Liver (tissue), 8 donors: ENCODE measurements at regions not wholly inside any gene's neighbourhood (a gene's known extent, or its start where the extent isn't known, plus 50 kb on each side); places are given as distances from the start of the nearest gene placed in this dataset.

Experiments used
- DNase-seq: peaks from one replicate; pipeline ENCODE4 v3.0.0-alpha.2; 2017; ENCODE audit warnings: low spot score
- H3K27ac ChIP-seq, 2 donors: one replicate each; pipeline ENCODE4 v1.7.0; 2013; ENCODE audit warnings: inconsistent platforms in 2 of 2, low read length in 2 of 2, control low read depth in 1 of 2, low read depth in 1 of 2, mild to moderate bottlenecking in 1 of 2
- H3K27me3 ChIP-seq, 4 donors: one replicate each; pipeline versions ENCODE4 v1.6.1 to v1.7.0; 2013; ENCODE audit warnings: low read length in 3 of 4, inconsistent platforms in 1 of 4, mild to moderate bottlenecking in 1 of 4, moderate library complexity in 1 of 4; ENCODE audit not compliant: control insufficient read depth in 4 of 4, insufficient read depth in 4 of 4
- H3K36me3 ChIP-seq, 4 donors: one replicate each; pipeline versions ENCODE4 v1.6.1 to v1.7.0; 2013; ENCODE audit warnings: low read length in 3 of 4, mild to moderate bottlenecking in 3 of 4, low read depth in 1 of 4, moderate library complexity in 1 of 4; ENCODE audit not compliant: control insufficient read depth in 4 of 4, insufficient read depth in 3 of 4
- H3K4me1 ChIP-seq, 4 donors: one replicate each; pipeline versions ENCODE4 v1.6.1 to v1.7.0; 2013; ENCODE audit warnings: low read length in 3 of 4, mild to moderate bottlenecking in 3 of 4, moderate library complexity in 1 of 4; ENCODE audit not compliant: control insufficient read depth in 4 of 4, insufficient read depth in 4 of 4
- H3K4me3 ChIP-seq, 3 donors: one replicate each; pipeline versions ENCODE4 v1.6.1 to v1.7.0; 2013; ENCODE audit warnings: low read length in 3 of 3, control low read depth in 1 of 3, low read depth in 1 of 3, mild to moderate bottlenecking in 1 of 3
- H3K9ac ChIP-seq, 2 donors: one replicate each; pipeline ENCODE4 v1.7.0; 2013; ENCODE audit warnings: low read length in 2 of 2, mild to moderate bottlenecking in 2 of 2, moderate library complexity in 2 of 2, control low read depth in 1 of 2, low read depth in 1 of 2
- H3K9me3 ChIP-seq, 4 donors: one replicate each; pipeline versions ENCODE4 v1.6.1 to v1.7.0; 2013; ENCODE audit warnings: low read length in 3 of 4; ENCODE audit not compliant: control insufficient read depth in 4 of 4
- CTCF ChIP-seq: fragments of 150-350 bp; IDR thresholded peaks from 2 replicates; pipeline ENCODE4 v1.5.1; 2017; ENCODE audit warnings: improper control_type of control experiment, low read depth, low read length; ENCODE audit not compliant: missing input control
- EGR1 ChIP-seq, 2 donors: IDR thresholded peaks; 2 replicates each; pipeline ENCODE4 v1.6.1; 2016 to 2018; ENCODE audit warnings: antibody characterized with exemption in 2 of 2, low read depth in 2 of 2
- FOXA2 ChIP-seq: IDR thresholded peaks from 2 replicates; pipeline ENCODE4 v1.6.1; 2016; ENCODE audit warnings: antibody characterized with exemption
- GABPA ChIP-seq, 2 donors: IDR thresholded peaks in 1 of 2; conservative IDR thresholded peaks in 1 of 2; 2 replicates each; pipeline ENCODE4 v1.6.1; 2016; ENCODE audit warnings: antibody characterized with exemption in 2 of 2, mild to moderate bottlenecking in 1 of 2, moderate library complexity in 1 of 2
- HNF4A ChIP-seq, 2 donors: conservative IDR thresholded peaks; 2 replicates each; pipeline ENCODE4 v1.6.1; 2016; ENCODE audit warnings: antibody characterized with exemption in 2 of 2, mild to moderate bottlenecking in 2 of 2
- HNF4G ChIP-seq: IDR thresholded peaks from 2 replicates; pipeline ENCODE4 v1.6.1; 2016; ENCODE audit warnings: antibody characterized with exemption
- JUND ChIP-seq, 2 donors: IDR thresholded peaks; 2 replicates each; pipeline ENCODE4 v1.6.1; 2016; ENCODE audit warnings: antibody characterized with exemption in 2 of 2
- MAX ChIP-seq: IDR thresholded peaks from 2 replicates; pipeline ENCODE4 v1.6.1; 2016; ENCODE audit warnings: antibody characterized with exemption
- RAD21 ChIP-seq, 2 donors: IDR thresholded peaks; 2 replicates each; pipeline ENCODE4 v1.6.1; 2016; ENCODE audit warnings: antibody characterized with exemption in 2 of 2, mild to moderate bottlenecking in 2 of 2
- REST ChIP-seq: IDR thresholded peaks from 2 replicates; pipeline ENCODE4 v1.6.1; 2016; ENCODE audit warnings: antibody characterized with exemption, mild to moderate bottlenecking
- RXRA ChIP-seq, 2 donors: IDR thresholded peaks; 2 replicates each; pipeline ENCODE4 v1.6.1; 2017 to 2018; ENCODE audit warnings: antibody characterized with exemption in 2 of 2, mild to moderate bottlenecking in 1 of 2
- SP1 ChIP-seq: IDR thresholded peaks from 2 replicates; pipeline ENCODE4 v1.6.1; 2018; ENCODE audit warnings: antibody characterized with exemption, mild to moderate bottlenecking
- TAF1 ChIP-seq: conservative IDR thresholded peaks from 2 replicates; pipeline ENCODE4 v1.6.1; 2016; ENCODE audit warnings: antibody characterized with exemption, mild to moderate bottlenecking
- ZBTB33 ChIP-seq: IDR thresholded peaks from 2 replicates; pipeline ENCODE4 v1.6.1; 2016; ENCODE audit warnings: antibody characterized with exemption
- WGBS: extraction: QIAGEN DNeasy Blood & Tissue Kit; methylation state at CpG from one replicate; pipeline ENCODE4 v1.1.7; 2013; 5-methylcytosine and 5-hydroxymethylcytosine counted together
- donor health status: healthy.
- donor health status: healthy.
- donor health status: healthy.
- donor health status: healthy.
- donor health status: healthy.

GRCh38 chr10:124161601-124162000 is 68.2 kb upstream of the CHST15 start:
- DNase-seq: no peak
- Histone ChIP-seq H3K4me3 (no peak overlapping the region), H3K27me3 (peaks cover 0 to 7% (median 2%) of the 10 kb centered on the region in 4 donors), H3K4me1 (no peaks in the 10 kb centered on the region), H3K9me3 (no peaks in the 10 kb centered on the region), H3K36me3 (no peaks in the 10 kb centered on the region), H3K9ac (no peak overlapping the region), H3K27ac (no peak overlapping the region)
- WGBS: 90% methylated on average over 5 of the region's 5 CpGs
- TF ChIP-seq GABPA (IDR thresholded peaks at IDR 0.05 in 1 of 2, conservative IDR thresholded peaks at IDR 0.05 in 1 of 2): no peak
- no peak for TF ChIP-seq MAX
- no peak for TF ChIP-seq HNF4A (conservative IDR thresholded peaks at IDR 0.05)
- no peak for TF ChIP-seq HNF4G
- TF ChIP-seq SP1: no peak

- Histone ChIP-seq H3K4me3 (no peak overlapping the region), H3K27me3 (peaks cover 0 to 7% (median 2%) of the 10 kb centered on the region in 4 donors), H3K9ac (no peak overlapping the region), H3K9me3 (no peaks in the 10 kb centered on the region), H3K27ac (no peak overlapping the region), H3K4me1 (no peaks in the 10 kb centered on the region), H3K36me3 (no peaks in the 10 kb centered on the region)
- TF ChIP-seq RAD21 (IDR thresholded peaks at IDR 0.05) (no peak), REST (no peak), TAF1 (no peak), GABPA (IDR thresholded peaks at IDR 0.05 in 1 of 2, conservative IDR thresholded peaks at IDR 0.05 in 1 of 2) (no peak), ZBTB33 (no peak), HNF4G (no peak), HNF4A (conservative IDR thresholded peaks at IDR 0.05) (no peak), FOXA2 (no peak), RXRA (IDR thresholded peaks at IDR 0.05) (no peak), SP1 (no peak), EGR1 (IDR thresholded peaks at IDR 0.05; ENCODE audit: low read depth in 2 of 2) (no peak), JUND (IDR thresholded peaks at IDR 0.05) (no peak), CTCF (no peak)
- 74% methylated on average over 13 of the region's 13 CpGs for WGBS
- no peak for DNase-seq
Measured at GRCh38 chr10:124160943-124161582, 67.7 kb upstream of the CHST15 start.
